PC-3 (cell line): ENCODE measurements at regions not wholly inside any gene's neighbourhood (a gene's known extent, or its start where the extent isn't known, plus 50 kb on each side); places are given as distances from the start of the nearest gene placed in this dataset.
"Not testable (repeated sequence)": the region's sequence is repeated elsewhere in the genome, so short reads cannot be mapped to it uniquely, and the experiment has no call there.

ENCODE experiments used
- EZH2 ChIP-seq: fragments of 300-600 bp; sonication (generic); IDR thresholded peaks from one replicate; pipeline ENCODE4 v1.6.1; 2017; ENCODE audit warnings: antibody characterized with exemption, mild to moderate bottlenecking, low read length; ENCODE audit not compliant: unreplicated experiment
- EZH2phosphoT487 ChIP-seq: fragments of 300-600 bp; sonication (generic); IDR thresholded peaks from 2 replicates; pipeline ENCODE4 v1.6.1; 2018; ENCODE audit warnings: mild to moderate bottlenecking, antibody characterized with exemption, low read length, borderline replicate concordance
- TF ChIP-seq, protein P1 (sequence below): fragments of 300-600 bp; sonication (generic); conservative IDR thresholded peaks from 2 replicates; pipeline ENCODE4 v1.5.1; 2017; ENCODE audit warnings: antibody characterized with exemption, low read depth, mild to moderate bottlenecking, low read length

DNA sequence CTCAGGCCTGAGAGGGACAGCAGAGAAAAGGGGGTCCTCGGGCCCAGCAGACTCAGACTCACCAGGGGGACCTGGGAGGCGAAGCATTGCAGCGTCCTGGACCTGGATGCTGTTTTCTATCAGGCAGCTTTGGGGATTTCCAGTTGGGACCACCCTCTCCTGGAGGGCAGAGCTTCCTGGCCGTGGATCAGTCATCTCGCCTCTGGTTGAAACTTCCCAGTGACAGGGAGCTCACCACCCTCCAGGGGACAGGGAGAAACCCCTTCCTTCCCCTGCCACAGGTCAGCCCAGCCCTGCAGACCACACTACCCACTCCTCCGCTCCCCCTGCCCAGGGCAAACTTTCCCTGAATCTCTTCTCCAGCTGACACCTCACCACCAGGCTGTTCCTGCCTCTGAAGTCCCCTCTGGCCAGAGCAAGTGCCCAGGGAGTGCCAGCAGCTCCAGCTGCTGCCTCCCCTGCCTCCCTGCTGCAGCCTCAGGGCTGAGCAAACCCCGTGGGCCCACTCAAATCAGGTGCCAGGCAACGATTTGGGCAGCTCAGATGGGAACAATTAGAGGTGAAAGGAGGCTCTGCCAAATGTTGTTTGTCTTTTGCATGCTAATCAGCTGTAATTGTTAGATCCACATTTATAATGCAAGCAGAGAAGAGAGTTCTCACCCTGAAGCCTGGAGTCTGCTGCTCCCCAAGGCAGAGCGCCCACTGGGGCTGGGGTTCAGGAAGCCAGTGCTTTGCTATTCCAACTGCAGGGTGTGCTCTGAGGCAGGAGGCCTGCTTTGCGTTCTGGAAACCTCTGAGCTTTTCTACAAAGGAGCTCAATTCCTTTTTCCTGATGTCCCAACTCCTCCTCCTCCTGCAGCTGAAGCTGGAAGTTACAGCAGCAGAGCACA lies 322.5 kb upstream of the SFSWAP start:
- TF ChIP-seq, protein P1, sequence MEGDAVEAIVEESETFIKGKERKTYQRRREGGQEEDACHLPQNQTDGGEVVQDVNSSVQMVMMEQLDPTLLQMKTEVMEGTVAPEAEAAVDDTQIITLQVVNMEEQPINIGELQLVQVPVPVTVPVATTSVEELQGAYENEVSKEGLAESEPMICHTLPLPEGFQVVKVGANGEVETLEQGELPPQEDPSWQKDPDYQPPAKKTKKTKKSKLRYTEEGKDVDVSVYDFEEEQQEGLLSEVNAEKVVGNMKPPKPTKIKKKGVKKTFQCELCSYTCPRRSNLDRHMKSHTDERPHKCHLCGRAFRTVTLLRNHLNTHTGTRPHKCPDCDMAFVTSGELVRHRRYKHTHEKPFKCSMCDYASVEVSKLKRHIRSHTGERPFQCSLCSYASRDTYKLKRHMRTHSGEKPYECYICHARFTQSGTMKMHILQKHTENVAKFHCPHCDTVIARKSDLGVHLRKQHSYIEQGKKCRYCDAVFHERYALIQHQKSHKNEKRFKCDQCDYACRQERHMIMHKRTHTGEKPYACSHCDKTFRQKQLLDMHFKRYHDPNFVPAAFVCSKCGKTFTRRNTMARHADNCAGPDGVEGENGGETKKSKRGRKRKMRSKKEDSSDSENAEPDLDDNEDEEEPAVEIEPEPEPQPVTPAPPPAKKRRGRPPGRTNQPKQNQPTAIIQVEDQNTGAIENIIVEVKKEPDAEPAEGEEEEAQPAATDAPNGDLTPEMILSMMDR: not testable (repeated sequence)
- TF ChIP-seq EZH2phosphoT487, EZH2: not testable (repeated sequence)
